GM18873 (cell line): ENCODE measurements at regions not wholly inside any gene's neighbourhood (a gene's known extent, or its start where the extent isn't known, plus 50 kb on each side); places are given as distances from the start of the nearest gene placed in this dataset.
"Not testable (repeated sequence)": the region's sequence is repeated elsewhere in the genome, so short reads cannot be mapped to it uniquely, and the experiment has no call there.

Experiments used
- ATAC-seq: cut with Tn5 transposase; IDR thresholded peaks from one replicate; pipeline ENCODE4 v1.9.1; 2021; ENCODE audit warnings: mild to moderate bottlenecking, moderate library complexity, moderate number of reproducible peaks; ENCODE audit not compliant: unreplicated experiment, low FRiP score

GRCh38 chr13:79847882-79848592 is 367.1 kb downstream of the NDFIP2 start:
- no peak for ATAC-seq

GRCh38 chr13:79846386-79846785 is 365.4 kb downstream of the NDFIP2 start:
- no peak for ATAC-seq

- ATAC-seq = no peak
These were observed 356.9 kb downstream of the NDFIP2 start for GRCh38 chr13:79837741-79838450.

GRCh38 chr13:79836121-79836520 is 355.2 kb downstream of the NDFIP2 start:
- ATAC-seq = not testable (repeated sequence)

GRCh38 chr13:79834876-79835275 is 353.9 kb downstream of the NDFIP2 start:
- ATAC-seq = no peak

GRCh38 chr13:79833991-79834390 is 353.0 kb downstream of the NDFIP2 start:
- ATAC-seq = no peak

- ATAC-seq = no peak
These were observed 350.6 kb downstream of the NDFIP2 start for GRCh38 chr13:79831556-79831955.

GRCh38 chr13:79830945-79831344 is 350.0 kb downstream of the NDFIP2 start:
- no peak for ATAC-seq

- no peak for ATAC-seq
These were observed 349.5 kb downstream of the NDFIP2 start for GRCh38 chr13:79830426-79830825.

GRCh38 chr13:79829880-79830279 is 348.9 kb downstream of the NDFIP2 start:
- ATAC-seq = no peak

- no peak for ATAC-seq
These were observed 345.0 kb downstream of the NDFIP2 start for GRCh38 chr13:79825959-79826358.

GRCh38 chr13:79815041-79815440 is 334.1 kb downstream of the NDFIP2 start:
- ATAC-seq = no peak

- peak; percentile 58 for ATAC-seq
These were observed 331.3 kb downstream of the NDFIP2 start for GRCh38 chr13:79812070-79812850.

GRCh38 chr13:79811170-79811569 is 330.2 kb downstream of the NDFIP2 start:
- ATAC-seq = no peak

GRCh38 chr13:79810669-79811068 is 329.7 kb downstream of the NDFIP2 start:
- ATAC-seq = no peak

- ATAC-seq = no peak
These were observed 329.1 kb downstream of the NDFIP2 start for GRCh38 chr13:79810018-79810417.

- no peak for ATAC-seq
These were observed 327.5 kb downstream of the NDFIP2 start for GRCh38 chr13:79808475-79808874.

GRCh38 chr13:79807554-79807953 is 326.6 kb downstream of the NDFIP2 start:
- no peak for ATAC-seq

- ATAC-seq = no peak
These were observed 325.9 kb downstream of the NDFIP2 start for GRCh38 chr13:79806821-79807220.

GRCh38 chr13:79805317-79805716 is 324.4 kb downstream of the NDFIP2 start:
- ATAC-seq = no peak

- no peak for ATAC-seq
These were observed 323.0 kb downstream of the NDFIP2 start for GRCh38 chr13:79803989-79804388.
